ENCODE measurements at regions not wholly inside any gene's neighbourhood (a gene's known extent, or its start where the extent isn't known, plus 50 kb on each side); places are given as distances from the start of the nearest gene placed in this dataset.

GRCh38 chr3:188068342-188068741 lies 85.6 kb upstream of the LPP start:
- TF ChIP-seq CTCF (conservative IDR thresholded peaks at IDR 0.05; ENCODE audit: low read length) (no peak), EZH2phosphoT487 (IDR thresholded peaks at IDR 0.05; ENCODE audit: borderline replicate concordance, low read depth, low read length) (no peak)
- BruUV-seq (replicated peaks) = no TSS peak
- no peak overlapping the region for H2AFZ ChIP-seq (ENCODE audit: low read length)
- no peak overlapping the region for H3K4me3 ChIP-seq (ENCODE audit: low read depth, low read length, poor library complexity, severe bottlenecking)
- DNase-seq (ENCODE audit: low spot score) = no peak
- H3K79me2 ChIP-seq (ENCODE audit: insufficient read depth, low read depth, low read length) = no peaks in the 10 kb centered on the region
- H3K9me3 ChIP-seq (ENCODE audit: low read length) = no peaks in the 10 kb centered on the region
- H3K27ac ChIP-seq (ENCODE audit: low read depth, low read length, poor library complexity, severe bottlenecking) = no peak overlapping the region
- no peaks in the 10 kb centered on the region for H4K20me1 ChIP-seq (ENCODE audit: insufficient read depth, low read length)
- no peaks in the 10 kb centered on the region for H3K36me3 ChIP-seq (ENCODE audit: insufficient read depth, low read length)
- H3K4me1 ChIP-seq (ENCODE audit: insufficient read depth, low read length, poor library complexity, severe bottlenecking) = peaks cover 31% of the 10 kb centered on the region
- intact Hi-C loops (cut with micrococcal nuclease; ENCODE audit: unreplicated experiment) = no loop called here
- no peaks in the 10 kb centered on the region for H3K9me2 ChIP-seq (ENCODE audit: insufficient read depth, low read length)
- POLR2A ChIA-PET = interaction anchor here (0.5 to 2.0 kb wide), 6 partner anchors 9 to 170 kb away, joined by 3 to 6 read pairs (median 4); no protein-coding TSS in a partner anchor
- CTCF ChIA-PET (ENCODE audit: unreplicated experiment) = interaction anchor here (1.5 kb wide), 1 partner anchor 9 kb away, joined by 3 read pairs; no protein-coding TSS in a partner anchor
- H3K4me2 ChIP-seq (ENCODE audit: low read length) = no peak overlapping the region

- no peak for DNase-seq (ENCODE audit: low spot score)
Measured at GRCh38 chr3:188071636-188072035, 82.3 kb upstream of the LPP start.

More at GRCh38 chr3:188071636-188072035, 82.3 kb upstream of the LPP start:
- Histone ChIP-seq H3K9me3 (ENCODE audit: low read length) (no peaks in the 10 kb centered on the region), H3K4me1 (ENCODE audit: insufficient read depth, low read length, poor library complexity, severe bottlenecking) (peaks cover 31% of the 10 kb centered on the region), H3K36me3 (ENCODE audit: insufficient read depth, low read length) (no peaks in the 10 kb centered on the region), H2AFZ (ENCODE audit: low read length) (no peak overlapping the region; the same call in 1 of the 2 replicates), H3K4me3 (ENCODE audit: low read depth, low read length, poor library complexity, severe bottlenecking) (no peak overlapping the region), H3K79me2 (ENCODE audit: insufficient read depth, low read depth, low read length) (no peaks in the 10 kb centered on the region), H3K9me2 (ENCODE audit: insufficient read depth, low read length) (no peaks in the 10 kb centered on the region), H3K4me2 (ENCODE audit: low read length) (no peak overlapping the region), H3K27ac (ENCODE audit: low read depth, low read length, poor library complexity, severe bottlenecking) (no peak overlapping the region), H4K20me1 (ENCODE audit: insufficient read depth, low read length) (no peaks in the 10 kb centered on the region)
- TF ChIP-seq CTCF (conservative IDR thresholded peaks at IDR 0.05; ENCODE audit: low read length) (no peak), EZH2phosphoT487 (IDR thresholded peaks at IDR 0.05; ENCODE audit: borderline replicate concordance, low read depth, low read length) (no peak)
- intact Hi-C loops (cut with micrococcal nuclease; ENCODE audit: unreplicated experiment) = no loop called here
- BruUV-seq (replicated peaks) = no TSS peak
- POLR2A ChIA-PET = interaction anchor here (0.6 to 1.7 kb wide), 7 partner anchors 11 to 489 kb away, joined by 3 to 17 read pairs (median 4); no protein-coding TSS in a partner anchor
- CTCF ChIA-PET (ENCODE audit: unreplicated experiment) = interaction anchor here (1.1 kb wide), 1 partner anchor 331 kb away, joined by 3 read pairs; no protein-coding TSS in a partner anchor
